ENCODE measurements at regions not wholly inside any gene's neighbourhood (a gene's known extent, or its start where the extent isn't known, plus 50 kb on each side); places are given as distances from the start of the nearest gene placed in this dataset.

DNA sequence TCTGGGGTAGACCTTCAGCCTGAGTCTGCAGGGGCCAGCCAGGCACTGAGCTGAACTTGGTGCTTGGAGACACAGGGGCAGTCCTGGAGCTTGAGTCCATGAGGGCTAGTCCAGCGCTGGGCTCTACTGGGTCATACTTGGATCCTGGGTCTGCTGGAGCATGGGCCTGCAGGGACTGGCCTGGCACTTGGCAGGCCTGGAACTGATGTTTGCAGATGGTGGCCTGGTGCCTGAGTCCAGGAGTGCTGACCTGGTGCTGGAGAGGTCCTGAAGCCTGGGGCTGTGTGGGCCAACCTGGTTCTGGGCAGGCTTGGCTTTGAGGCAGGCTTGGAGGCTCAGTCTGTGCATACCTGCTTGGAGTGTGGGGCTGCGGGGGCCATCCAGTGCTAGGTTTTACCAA lies 143.4 kb upstream of the DSCAM start:
- DNase-seq: no peak

DNA sequence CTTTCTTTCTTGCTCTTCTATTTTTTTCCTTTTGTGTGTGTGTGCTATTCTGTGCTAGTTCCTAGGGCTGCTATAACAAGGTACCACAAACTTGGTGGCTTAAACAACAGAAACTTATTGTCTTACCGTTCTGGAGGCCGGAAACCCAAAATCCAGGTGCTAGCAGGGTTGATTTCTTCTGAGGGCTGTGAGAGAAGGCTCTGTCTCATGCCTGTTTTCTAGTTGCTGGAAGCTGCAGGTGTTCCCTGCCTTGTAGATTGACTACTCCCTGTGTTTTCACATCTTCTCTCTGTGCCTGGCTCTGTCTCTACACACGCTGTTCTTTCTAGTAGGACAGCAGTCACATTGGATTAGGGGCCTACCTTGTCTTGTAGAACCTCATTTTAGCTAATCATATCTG lies 150.9 kb upstream of the DSCAM start:
- DNase-seq: no peak

DNA sequence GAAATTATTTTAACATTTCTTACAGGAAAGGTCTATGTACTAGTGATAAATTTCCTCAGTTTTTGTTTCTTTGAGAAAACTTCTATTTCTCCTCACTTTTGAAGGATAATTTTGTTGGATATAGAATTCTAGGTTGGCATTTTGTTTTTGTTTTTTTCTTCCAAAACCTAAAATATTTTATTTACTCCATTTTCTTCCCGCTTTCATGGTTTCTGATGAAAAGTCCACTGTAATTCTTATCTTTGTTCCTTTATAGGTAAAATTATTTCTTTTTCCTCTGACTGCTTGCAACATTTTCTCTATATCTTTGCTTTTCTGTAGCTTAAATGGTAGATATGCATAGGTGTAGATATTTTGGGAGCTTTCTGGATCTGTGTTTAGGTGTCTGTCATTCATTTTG lies 153.9 kb upstream of the DSCAM start:
- DNase-seq: no peak

DNA sequence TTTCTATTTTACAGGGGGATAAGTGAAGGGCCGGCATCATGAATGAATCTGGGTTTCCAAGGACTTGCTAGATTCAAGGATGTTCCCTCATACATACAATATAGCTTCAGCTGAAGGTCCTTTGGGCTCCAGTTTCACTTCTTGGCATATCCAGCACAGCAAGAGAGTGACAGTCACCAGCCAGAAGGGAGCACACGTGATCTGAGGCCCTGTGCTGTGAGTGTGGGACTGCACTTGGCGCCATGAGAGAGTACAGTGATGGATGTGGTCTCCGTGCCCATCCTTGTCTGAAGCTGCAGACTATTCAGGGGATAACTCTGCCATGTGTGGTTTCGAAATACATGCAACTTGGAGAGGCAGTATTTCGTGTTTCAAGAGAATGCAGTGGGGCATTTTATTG lies 159.7 kb upstream of the DSCAM start:
- no peak for DNase-seq

DNA sequence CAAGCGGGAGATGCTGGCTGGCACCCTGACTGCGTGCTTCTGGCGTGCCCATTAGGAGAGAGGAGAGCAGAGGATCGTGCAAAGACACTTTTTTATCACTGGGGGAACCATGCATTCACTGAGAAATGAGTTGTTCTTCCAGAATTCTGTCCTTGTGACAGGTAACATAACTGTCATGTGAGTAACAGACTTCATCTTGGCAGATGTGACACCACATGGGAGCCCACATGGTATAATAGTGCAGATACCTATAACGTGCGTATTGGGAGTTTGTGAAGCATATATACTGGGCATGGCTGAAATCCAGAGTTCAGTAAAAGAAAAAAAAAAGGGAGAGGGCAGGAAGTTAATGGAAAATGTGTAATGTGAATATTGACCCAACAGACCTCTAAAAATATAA lies 159.6 kb upstream of the BACE2 start:
- DNase-seq: no peak

DNA sequence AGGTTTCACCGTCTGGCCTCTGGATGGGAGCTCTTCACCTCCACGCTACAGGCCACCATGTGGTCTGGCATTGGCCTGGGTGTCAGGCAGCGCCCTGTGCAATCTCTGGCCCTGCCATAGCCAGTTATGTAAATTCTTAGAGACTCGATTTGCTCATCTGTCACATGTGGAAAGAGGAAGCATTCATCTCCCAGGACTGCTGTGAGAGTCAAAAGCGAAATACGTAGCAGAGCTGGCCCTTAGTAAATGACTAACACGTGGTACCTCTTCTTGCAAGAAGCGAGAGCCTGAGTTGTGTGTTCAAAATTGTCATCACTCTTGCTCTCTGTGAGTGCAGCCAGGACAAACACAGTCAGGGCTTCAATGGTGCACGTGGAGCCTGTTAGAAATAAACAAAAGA lies 159.0 kb upstream of the BACE2 start:
- no peak for DNase-seq

DNA sequence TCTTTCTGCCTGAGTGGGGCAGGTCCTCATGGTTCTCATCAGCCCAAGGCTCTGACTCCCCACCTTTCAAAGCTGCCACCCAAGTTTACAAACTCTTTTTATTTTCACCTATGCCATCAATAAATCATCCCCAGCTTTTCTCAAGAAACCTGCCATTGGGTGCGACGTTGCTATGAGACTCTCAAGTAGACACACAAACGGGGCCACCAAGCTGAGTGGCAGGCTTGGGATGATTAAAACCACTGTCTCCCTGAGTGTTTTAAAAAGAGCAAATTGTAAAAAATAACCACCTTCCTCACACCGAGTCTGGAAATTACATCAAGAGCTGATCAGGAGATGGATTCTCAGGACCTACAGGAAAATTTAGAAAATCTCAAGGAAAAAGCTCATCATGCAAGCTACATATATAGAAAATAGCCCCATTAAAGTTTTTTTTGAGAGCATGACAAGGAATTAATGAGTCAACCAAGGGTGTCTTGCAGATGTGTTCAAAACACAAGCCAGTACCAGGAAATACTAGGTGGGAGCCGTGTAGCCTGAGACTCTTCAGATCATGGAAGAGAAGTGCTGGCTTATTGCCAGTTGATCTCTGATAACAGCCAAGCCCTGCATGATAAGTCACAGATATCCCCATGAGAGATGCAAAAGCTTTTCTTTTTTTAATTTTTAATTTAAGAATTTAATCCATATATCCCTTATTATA lies 158.4 kb upstream of the BACE2 start:
- no peak for DNase-seq

DNA sequence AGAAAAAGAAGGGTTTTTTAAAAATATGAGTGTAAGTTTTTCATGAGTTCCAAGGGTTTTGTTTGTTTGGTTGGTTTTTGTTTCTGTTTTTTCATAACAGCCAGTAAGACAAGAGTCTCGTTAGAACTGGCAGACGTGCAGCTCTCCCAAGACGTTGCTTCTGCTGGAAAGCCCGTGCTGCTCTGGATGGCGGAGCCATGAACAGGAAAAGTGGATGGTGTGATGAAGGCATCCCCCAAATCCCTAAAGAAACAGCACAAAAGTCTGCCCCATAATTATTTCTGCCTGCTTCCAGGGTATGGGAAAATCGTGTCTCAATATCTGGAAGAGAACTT lies 157.9 kb upstream of the BACE2 start:
- no peak for DNase-seq

DNA sequence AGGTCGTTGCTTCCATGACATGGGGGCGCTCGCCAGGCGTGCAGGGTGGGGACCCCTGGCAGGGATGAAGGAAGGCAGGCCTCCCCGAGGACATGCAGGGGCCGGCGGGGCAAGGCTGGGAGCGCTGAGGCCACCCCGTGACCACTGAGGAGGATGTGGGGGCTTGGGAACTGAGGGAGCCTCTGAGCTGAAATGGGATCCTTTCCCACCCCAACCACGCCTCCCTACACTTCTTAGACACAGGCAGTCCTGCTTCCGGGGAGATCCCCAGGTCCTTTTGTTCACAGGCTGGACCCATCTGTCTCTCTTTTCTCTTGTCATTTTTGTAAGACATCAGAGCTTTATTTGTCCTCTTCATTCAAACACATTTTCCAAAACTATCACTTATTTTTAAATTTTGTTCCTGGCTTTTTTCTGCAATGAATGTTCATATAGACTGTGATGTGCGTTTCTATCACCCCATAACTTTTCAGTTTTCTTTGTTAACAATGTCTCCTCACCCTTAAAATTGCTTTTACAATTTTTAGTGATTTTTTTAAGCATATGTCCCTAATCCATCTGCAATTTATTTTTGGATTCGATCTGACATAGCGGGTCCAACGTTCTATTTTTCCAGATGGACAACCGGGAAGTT lies 156.7 kb upstream of the BACE2 start:
- peak in 1 of 2 experiments; percentile 25 for DNase-seq

DNA sequence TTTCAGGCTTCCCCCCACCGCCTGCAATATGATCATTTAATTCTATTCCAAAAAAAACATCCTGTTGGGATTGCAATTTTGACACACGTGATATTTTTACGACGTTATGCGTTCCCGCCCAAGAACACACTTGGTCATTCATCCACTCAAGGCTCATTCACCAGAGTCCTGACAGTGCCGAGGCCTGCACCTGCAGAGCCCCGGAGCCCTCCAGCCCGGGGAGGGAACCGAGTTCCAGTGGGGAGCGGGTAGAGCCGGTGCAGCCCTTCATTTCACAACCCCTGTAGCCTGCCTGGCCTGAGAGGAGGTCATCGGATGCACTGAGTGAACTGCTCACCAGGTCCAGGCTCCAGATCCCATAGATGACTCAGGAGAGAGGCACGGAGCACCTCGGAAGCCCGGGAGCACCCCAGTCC lies 156.0 kb upstream of the BACE2 start:
- DNase-seq: peak in 1 of 2 experiments; percentile 35

DNA sequence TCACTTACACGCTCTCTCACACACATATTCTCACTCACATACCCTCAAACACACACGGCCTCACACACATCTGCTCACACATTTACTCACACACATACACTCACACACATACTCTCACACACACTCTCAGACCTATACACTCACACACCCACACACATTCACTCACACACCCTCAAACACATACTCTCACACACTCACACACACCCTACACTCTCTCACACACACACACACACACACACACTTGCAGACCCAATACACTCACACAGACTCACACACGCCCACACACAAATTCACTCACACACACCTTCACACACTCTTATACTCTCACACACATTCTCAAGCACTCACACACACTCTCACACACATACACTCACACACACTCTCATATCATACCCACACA lies 155.5 kb upstream of the BACE2 start:
- DNase-seq: no peak

DNA sequence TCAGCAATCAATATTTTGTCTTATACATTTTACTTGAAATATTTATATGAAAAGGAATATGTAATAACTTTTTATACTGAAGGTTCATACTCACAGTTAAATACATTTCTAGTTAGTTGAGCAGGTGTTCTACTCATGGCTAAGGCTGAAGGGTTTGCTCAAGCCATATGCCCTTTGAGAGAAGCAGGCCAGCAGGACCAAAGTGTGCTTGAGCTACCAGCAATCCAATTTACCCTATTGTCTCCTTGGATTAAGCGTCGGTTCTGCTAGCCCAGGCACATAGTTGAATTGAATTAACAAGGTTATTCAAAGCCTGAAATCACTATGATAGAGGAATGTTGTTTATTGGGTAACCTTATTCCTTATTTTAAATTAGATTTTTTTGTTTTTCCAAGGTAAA lies 151.5 kb upstream of the BACE2 start:
- no peak for DNase-seq

DNA sequence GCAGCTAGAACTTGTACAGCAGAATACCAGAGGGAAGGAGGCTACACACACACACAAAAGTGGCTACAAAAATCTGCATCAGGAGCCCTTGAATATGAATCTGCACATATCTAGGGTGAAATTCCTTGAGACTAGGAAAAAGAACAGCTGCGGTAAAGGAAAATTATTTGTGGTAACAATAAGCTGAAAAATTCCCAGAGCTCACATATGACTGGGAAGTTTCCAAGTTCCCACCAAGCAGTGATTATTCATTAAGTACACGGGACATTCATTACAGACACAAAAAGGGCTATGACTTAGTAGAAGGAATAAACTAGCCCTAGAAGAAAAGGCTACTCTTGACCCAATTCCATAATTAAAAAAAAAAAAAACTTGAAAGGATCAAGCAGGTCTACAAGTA lies 149.5 kb upstream of the BACE2 start:
- DNase-seq: no peak

DNA sequence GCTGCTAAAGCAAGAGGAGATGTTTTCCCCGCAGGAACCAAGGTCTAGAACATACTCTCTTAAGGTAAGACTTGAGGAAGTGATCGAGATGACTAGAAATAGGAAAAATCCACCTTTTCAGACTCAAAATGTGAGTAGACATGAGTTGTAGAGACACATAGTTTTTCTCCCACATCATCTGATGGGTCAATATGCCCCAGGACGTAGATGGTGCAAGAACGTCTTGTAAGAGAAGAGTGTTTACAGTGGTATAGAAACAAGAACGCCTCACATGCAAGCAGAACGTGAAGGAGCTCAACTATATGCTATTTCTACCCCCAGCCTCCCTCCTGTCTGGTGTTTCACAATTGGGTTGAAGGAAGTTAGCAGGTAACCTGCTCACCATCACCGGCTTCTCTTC lies 144.0 kb upstream of the BACE2 start:
- DNase-seq: no peak

DNA sequence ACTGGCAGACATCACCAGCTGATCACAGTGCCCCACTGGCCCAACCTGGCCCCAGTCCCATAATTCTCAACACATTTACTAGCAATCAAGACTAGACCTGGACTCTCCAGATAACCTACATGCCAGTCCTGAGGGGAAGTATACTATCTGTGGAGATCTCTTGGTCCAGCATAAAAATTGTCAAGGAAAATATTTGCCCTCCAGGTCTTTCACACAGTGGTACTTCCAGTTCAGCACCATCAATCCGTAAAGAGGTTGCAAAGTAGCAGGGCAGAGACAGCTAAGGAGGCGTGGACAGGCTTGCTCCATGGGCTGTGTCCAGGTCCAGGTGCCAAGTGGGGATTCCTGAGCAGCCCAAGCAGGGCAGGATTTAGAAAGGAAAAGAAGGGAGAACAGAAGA lies 143.6 kb upstream of the BACE2 start:
- DNase-seq: no peak

DNA sequence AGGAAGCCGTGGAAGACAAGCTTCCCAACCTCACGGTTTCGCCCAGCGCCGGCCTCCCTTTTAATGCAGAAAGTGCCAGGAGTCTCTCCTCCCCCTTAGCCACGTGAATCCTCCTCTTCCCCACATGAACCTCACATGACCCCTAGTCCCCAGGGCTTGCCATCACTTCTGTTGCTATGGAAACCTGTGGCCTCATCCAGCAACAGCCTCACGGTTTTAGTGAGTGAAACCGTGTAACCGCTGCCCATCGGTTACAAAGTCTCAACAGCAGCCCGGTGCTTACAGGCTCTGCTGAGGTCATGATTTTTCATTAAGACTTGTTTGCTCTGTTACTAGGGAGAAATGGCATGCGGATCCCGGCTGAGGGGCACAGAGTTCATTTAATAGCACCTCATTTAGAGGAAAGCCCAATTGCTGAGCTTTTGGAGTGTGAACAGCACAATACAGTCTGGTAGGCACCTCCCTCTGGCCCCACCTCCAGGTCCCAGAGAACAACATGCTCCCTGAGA lies 143.2 kb upstream of the BACE2 start:
- no peak for DNase-seq

DNA sequence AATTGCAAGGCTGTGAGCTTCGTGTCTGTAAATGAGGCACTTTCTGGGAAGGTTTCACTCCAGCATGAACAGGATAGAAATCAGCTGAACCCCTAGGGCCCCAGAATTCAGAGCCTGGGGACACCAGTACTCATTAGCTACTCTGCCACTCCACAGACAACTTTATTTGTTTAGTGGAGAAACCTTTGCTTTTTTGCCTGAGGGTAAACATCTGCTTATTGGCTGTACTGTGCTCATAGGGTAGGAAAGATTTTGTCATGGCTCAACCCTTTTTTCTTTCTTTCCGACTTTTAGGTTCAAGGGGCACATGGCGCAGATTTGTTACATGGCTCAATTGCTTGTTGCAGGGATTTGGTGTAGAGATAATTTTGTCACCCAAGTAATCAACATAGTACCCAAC lies 138.4 kb upstream of the BACE2 start:
- no peak for DNase-seq

DNA sequence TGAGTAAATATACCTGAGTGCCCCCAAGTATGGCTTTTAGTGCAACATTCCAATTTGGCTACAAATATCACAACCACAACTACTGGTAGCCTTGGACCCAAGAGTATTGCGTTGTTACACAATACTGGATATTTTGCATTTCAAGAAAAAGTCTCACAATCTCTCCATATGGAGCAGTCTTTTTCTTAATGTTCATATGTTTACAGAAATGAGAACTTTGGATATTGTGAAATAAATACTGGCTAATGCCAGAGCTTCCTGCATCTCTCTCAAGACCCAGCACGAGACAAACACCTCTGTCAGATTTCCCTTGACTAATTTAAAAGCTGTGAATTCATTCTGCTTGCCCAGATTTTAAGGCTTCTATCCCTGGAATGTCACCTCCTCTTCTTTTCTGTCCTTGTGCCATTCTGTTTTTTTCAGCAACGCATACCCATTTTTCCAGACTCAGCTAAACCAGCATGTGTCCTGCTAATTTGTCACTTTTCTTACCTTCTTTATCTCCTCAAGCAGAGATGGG lies 136.2 kb upstream of the BACE2 start:
- DNase-seq: no peak

DNA sequence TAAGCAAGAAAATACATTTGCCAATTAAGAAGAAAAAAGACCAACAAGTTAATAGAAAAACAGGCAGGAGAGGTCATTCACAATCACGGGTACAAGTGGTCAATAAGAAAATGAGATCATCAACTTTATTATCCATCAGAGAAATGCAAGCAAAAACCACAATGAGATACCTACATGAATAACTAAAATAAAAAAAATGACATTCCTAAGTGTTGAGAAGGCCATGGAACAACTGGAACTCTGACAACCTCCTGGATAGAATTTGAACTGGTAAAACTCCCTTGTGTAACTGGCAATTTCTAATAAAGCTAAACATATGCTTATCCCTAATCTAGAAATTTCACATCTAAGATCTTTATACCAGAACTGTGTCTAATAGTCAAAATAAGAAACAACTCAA lies 135.4 kb upstream of the BACE2 start:
- DNase-seq: no peak

DNA sequence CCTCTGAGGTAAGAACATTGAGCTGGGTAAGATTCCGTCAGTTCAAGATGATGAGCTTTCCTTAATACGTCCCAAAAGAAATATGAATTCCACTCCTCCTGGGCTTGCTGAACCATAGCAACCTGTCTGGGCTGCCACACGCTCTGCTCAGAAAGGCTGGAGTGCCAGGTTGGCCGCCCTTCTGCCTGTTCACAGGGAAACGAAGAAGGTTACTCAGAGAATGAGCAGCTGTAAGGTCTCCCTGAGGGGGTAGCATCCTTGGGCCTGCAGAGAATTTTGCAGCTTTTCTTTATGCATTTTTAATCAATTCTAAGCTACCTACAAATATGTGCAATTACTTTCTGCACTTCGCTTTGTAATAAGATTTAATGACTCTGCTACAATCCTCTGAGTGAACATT lies 130.7 kb upstream of the BACE2 start:
- DNase-seq: no peak

DNA sequence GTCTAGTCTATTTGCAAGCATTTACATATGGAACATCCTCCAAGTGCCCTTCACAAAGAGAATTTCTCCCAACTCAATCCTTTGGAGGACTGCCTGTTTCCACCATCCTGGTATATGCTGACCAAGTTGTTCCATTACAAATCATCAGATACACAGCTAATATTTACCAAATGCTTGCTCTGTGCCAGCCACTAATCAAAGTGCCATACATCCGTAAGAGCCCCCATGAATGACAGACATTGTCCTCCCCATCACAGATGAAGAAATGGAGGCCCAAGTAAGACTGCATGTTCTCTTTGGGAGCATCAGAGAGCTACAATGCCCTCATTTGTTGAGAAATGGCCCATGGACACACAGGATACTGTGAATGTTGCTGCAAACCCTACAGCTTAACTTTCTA lies 130.0 kb upstream of the BACE2 start:
- DNase-seq: no peak

DNA sequence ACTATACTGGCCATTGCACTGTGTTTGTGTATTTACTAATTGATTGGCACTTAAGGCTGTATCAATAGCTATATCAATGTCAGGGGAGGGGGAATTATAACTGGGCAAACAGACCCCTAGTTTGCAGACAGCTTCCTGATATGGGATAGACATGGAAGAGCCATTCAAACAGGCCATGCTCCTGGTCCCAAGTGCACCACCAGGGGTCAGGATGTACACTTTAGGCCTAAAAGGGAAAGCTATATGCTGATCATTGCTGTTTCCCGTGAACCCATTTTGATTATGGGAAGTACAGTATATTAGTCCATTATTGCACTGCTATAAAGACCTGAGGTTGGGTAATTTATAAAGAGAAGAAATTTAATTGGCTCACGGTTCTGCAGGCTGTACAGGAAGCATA lies 124.9 kb upstream of the BACE2 start:
- no peak for DNase-seq

DNA sequence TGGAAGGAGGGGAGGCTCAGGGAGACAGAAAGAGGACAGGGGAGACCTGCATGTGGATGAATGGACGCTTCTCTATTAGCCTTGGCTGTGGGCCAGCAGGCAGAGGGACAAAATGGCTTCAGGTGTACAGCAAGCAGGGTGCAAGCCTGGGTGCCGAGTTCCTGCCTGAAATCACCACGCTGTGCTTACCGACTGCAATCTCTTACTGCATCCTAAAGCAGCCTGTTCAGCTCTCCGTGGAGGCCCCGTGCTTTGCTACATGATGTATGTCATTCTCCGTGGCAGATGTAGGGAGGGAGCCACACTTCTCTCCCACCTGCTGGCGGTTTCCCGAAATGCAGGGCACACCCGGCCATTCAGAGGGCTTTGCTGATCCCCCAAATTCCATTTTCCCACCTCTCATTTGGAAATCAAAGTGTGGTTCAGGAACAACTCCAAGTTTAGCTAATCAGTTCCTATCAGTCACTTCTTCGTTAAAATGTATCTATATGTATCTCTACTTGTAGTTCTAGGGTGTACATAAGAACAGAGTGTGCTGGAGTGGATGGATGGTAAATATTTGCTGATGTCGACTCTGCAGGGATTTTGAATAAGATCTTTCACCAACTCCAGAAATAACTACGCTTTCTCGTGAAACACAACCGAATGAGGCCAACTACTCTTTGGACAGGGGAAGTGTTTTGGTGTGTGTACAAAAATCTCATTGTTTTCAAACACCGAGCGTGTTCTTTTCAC lies 122.3 kb upstream of the BACE2 start:
- DNase-seq: no peak

DNA sequence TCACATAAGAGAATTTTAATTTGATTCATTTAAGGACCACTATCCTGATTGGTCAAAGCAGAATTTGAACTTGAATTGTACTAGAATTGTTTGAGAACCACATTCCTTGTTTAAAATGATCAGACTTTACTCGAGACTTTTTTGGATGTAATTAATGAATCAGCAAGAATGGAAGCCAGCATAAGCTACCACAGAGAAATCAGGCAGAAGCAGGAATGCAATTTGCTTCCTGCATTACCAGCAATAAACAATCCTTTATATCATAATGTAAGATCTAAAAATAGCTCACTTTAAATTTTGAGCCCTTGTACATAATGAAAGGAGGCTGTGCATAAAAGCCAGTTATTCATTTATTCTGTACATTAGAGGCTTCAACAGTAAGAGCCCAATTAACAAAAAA lies 119.8 kb upstream of the BACE2 start:
- no peak for DNase-seq
